Esophagus muscularis mucosa (tissue), 4 donors: ENCODE measurements at regions not wholly inside any gene's neighbourhood (a gene's known extent, or its start where the extent isn't known, plus 50 kb on each side); places are given as distances from the start of the nearest gene placed in this dataset.

ENCODE experiments used
- DNase-seq: peaks from one replicate; pipeline ENCODE4 v3.0.0-alpha.2; 2017; ENCODE audit errors: extremely low spot score
- H3K27ac ChIP-seq, 4 donors: fragments of 200-600 bp; sonication (generic); replicated peaks in 1 of 4; 1 replicate in 3 of 4; 2 replicates in 1 of 4; pipeline ENCODE4 v1.5.1; 2016 to 2019; ENCODE audit warnings: mild to moderate bottlenecking in 1 of 4
- H3K27me3 ChIP-seq, 4 donors: fragments of 200-600 bp; sonication (generic); one replicate each; pipeline versions ENCODE4 v1.5.1 to v1.6.0; 2016 to 2019
- H3K36me3 ChIP-seq, 4 donors: fragments of 200-600 bp; sonication (generic); one replicate each; pipeline ENCODE4 v1.5.1; 2016 to 2019
- H3K4me1 ChIP-seq, 4 donors: fragments of 200-600 bp; sonication (generic); one replicate each; pipeline ENCODE4 v1.5.1; 2016 to 2019
- H3K4me3 ChIP-seq, 4 donors: fragments of 200-600 bp; sonication (generic); 1 replicate in 2 of 4; 2 replicates in 2 of 4; pipeline ENCODE4 v1.5.1; 2016 to 2019; ENCODE audit warnings: mild to moderate bottlenecking in 4 of 4, moderate library complexity in 1 of 4
- H3K9me3 ChIP-seq, 4 donors: fragments of 200-600 bp; sonication (generic); 1 replicate in 3 of 4; 2 replicates in 1 of 4; pipeline ENCODE4 v1.5.1; 2016 to 2019
- EP300 ChIP-seq: sonication (generic); formaldehyde crosslinking; IDR thresholded peaks from one replicate; pipeline ENCODE4 v1.6.1; 2017; ENCODE audit warnings: antibody characterized with exemption
- POLR2A ChIP-seq: fragments of 450-650 bp; IDR thresholded peaks from one replicate; pipeline ENCODE4 v1.6.1; 2017; ENCODE audit warnings: antibody characterized with exemption, moderate library complexity, mild to moderate bottlenecking, low read depth
- POLR2AphosphoS5 ChIP-seq, 2 donors: sonication (generic); formaldehyde crosslinking; IDR thresholded peaks; one replicate each; pipeline ENCODE4 v1.6.1; 2017; ENCODE audit warnings: antibody characterized with exemption in 2 of 2
- WGBS: methylation state at CpG from one replicate; pipeline ENCODE4 v1.1.5; 2018; 5-methylcytosine and 5-hydroxymethylcytosine counted together
- intact Hi-C: fragments of 100-400 bp; cut with DNase I; formaldehyde crosslinking; loops from one replicate; pipeline ENCODE4 v1.15.1; 2023
- TF ChIP-seq, protein P1 (sequence below), 3 experiments: fragments of 200-600 bp in 2 of 3; fragments of 450-650 bp in 1 of 3; sonication (generic) in 2 of 3; IDR thresholded peaks; one replicate each; pipeline ENCODE4 v1.5.1; 2017 to 2019; ENCODE audit warnings: antibody characterized with exemption in 3 of 3, mild to moderate bottlenecking in 2 of 3, moderate library complexity in 1 of 3

DNA sequence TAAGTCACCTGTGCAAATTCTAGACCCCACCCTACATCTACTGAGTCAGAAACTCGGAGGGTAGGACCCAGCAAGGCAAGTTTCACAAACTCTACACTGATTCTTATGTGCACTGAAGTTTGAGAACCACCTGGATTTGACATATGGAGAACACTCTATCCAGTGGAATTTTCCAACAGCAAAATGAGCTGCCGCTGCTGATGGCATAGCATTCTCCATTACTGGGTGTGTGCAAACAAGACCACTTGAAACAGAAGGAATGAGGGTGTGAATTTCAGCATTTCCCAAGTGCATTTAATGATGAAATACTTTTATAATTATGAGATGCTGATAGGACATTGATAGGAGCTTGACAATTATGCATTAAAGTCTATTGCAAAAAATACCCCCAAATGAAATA is 229.1 kb upstream of the IL12B start:
- DNase-seq, result no peak
- Histone ChIP-seq H3K4me1 (no peaks in the 10 kb centered on the region), H3K27ac (no peak overlapping the region), H3K27me3 (peaks cover 0 to 4% (median 0%) of the 10 kb centered on the region in 4 donors), H3K4me3 (no peak overlapping the region), H3K36me3 (no peaks in the 10 kb centered on the region), H3K9me3 (no peaks in the 10 kb centered on the region)
- 93% methylated on average over 2 of the region's 2 CpGs for WGBS
- intact Hi-C loops, result no loop called here
- TF ChIP-seq, protein P1, sequence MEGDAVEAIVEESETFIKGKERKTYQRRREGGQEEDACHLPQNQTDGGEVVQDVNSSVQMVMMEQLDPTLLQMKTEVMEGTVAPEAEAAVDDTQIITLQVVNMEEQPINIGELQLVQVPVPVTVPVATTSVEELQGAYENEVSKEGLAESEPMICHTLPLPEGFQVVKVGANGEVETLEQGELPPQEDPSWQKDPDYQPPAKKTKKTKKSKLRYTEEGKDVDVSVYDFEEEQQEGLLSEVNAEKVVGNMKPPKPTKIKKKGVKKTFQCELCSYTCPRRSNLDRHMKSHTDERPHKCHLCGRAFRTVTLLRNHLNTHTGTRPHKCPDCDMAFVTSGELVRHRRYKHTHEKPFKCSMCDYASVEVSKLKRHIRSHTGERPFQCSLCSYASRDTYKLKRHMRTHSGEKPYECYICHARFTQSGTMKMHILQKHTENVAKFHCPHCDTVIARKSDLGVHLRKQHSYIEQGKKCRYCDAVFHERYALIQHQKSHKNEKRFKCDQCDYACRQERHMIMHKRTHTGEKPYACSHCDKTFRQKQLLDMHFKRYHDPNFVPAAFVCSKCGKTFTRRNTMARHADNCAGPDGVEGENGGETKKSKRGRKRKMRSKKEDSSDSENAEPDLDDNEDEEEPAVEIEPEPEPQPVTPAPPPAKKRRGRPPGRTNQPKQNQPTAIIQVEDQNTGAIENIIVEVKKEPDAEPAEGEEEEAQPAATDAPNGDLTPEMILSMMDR (IDR thresholded peaks at IDR 0.05), result no peak
- TF ChIP-seq POLR2AphosphoS5 (IDR thresholded peaks at IDR 0.05), result no peak
- no peak for TF ChIP-seq POLR2A
- TF ChIP-seq EP300, result no peak

DNA sequence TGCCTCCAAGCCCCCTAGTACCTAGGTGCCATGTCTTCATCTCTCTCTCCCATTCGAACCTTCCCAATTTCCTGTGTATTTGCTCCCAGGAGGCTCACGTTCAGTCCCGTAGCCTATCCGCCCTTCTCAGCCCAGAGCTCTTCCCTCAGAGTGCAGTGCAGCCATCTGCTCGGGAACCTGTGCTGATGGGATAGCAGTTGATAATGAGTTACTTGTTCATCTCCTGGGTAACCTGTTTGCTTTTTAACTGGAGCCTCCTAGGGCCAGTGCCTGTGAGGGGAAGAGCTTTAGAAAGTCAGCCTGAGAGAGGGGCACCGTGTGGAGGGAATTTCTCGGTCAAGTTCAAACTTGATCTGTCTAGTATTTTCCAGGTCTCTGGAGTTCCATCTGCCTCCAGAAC is 229.8 kb upstream of the IL12B start:
- Histone ChIP-seq H3K27me3 (peaks cover 0 to 4% (median 0%) of the 10 kb centered on the region in 4 donors), H3K27ac (no peak overlapping the region), H3K4me3 (no peak overlapping the region), H3K4me1 (no peaks in the 10 kb centered on the region), H3K9me3 (no peaks in the 10 kb centered on the region), H3K36me3 (no peaks in the 10 kb centered on the region)
- no peak for DNase-seq
- intact Hi-C loops, result no loop called here
- TF ChIP-seq, protein P1 (IDR thresholded peaks at IDR 0.05), result no peak
- no peak for TF ChIP-seq POLR2A
- TF ChIP-seq EP300, result no peak
- no peak for TF ChIP-seq POLR2AphosphoS5 (IDR thresholded peaks at IDR 0.05)
- WGBS, result 80% methylated on average over 7 of the region's 7 CpGs

DNA sequence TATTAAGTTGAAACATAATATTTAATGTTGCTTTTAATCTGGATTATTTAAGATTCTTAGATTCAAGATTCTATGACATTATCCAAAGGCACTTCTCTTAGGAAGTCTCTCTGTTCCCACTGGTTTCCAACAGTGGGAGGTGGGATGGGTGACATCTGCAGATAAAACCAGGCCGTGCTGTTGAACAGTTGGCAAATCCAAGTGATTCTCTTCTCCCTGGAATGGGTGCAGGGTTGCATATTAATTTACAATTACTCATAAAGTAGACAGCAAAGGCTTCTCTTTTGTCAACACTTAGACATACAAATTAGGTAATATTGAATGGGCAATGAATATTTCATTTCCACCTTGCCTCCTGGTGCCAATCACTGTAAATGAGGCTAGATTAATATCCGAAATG is 233.7 kb upstream of the IL12B start:
- intact Hi-C loops, result no loop called here
- 61% methylated on average over 2 of the region's 2 CpGs for WGBS
- Histone ChIP-seq H3K4me1 (no peaks in the 10 kb centered on the region), H3K36me3 (no peaks in the 10 kb centered on the region), H3K9me3 (no peaks in the 10 kb centered on the region), H3K27me3 (peaks cover 0 to 4% (median 0%) of the 10 kb centered on the region in 4 donors), H3K27ac (no peak overlapping the region), H3K4me3 (no peak overlapping the region)
- TF ChIP-seq, protein P1 (IDR thresholded peaks at IDR 0.05), result no peak
- TF ChIP-seq POLR2A (no peak), EP300 (no peak), POLR2AphosphoS5 (IDR thresholded peaks at IDR 0.05) (no peak)
- no peak for DNase-seq

DNA sequence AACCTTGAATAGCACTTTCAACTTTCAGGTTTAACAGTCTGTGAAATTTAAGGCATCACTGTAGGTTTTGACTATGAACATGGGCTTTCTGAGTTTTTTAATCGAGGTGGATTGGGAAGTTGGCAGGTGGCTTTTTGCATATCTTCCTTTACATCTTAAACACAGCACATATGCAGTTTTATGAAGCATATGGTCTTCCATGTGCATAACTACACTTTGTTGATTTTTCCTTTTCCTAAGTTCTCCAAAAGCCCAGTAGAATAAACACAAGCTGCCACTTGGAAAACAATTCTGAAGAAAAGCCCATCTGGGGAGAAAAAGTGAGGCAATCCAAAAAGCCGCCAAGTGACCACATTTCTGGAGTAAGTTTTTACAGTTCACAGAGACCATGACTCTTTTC is 236.5 kb upstream of the IL12B start:
- H3K4me3 ChIP-seq, result no peak overlapping the region
- 86% methylated on average over 2 of the region's 2 CpGs for WGBS
- intact Hi-C loops, result no loop called here
- no peaks in the 10 kb centered on the region for H3K36me3 ChIP-seq
- TF ChIP-seq, protein P1 (IDR thresholded peaks at IDR 0.05), result no peak
- TF ChIP-seq POLR2AphosphoS5 (IDR thresholded peaks at IDR 0.05), result no peak
- TF ChIP-seq POLR2A, result no peak
- no peak for TF ChIP-seq EP300
- no peaks in the 10 kb centered on the region for H3K4me1 ChIP-seq
- no peak for DNase-seq
- H3K27me3 ChIP-seq, result no peaks in the 10 kb centered on the region
- no peak overlapping the region for H3K27ac ChIP-seq
- no peaks in the 10 kb centered on the region for H3K9me3 ChIP-seq

DNA sequence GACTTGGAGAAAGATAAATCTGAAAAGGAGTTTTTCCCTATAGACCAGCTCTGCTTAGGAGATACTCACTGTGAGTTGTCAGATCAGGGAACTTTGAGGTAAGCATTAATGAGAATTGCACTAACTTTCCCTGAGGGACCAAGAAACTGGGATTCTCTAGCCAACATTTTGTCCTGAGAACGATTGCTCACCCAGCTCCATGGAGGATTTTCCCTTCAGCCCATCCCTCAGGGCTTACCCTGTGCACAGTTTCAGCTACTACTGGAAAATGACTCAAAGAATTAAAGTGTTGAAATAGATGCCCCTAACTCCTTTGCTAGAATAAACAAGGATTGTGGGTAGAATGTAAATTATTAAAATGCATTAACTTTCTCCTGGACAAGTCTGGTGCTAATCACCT is 237.2 kb upstream of the IL12B start:
- H3K4me3 ChIP-seq, result no peak overlapping the region
- H3K9me3 ChIP-seq, result no peaks in the 10 kb centered on the region
- H3K27ac ChIP-seq, result no peak overlapping the region
- 31% methylated on average over 1 of the region's 1 CpG for WGBS
- TF ChIP-seq POLR2A (no peak), EP300 (no peak), POLR2AphosphoS5 (IDR thresholded peaks at IDR 0.05) (no peak)
- TF ChIP-seq, protein P1 (IDR thresholded peaks at IDR 0.05), result no peak
- intact Hi-C loops, result no loop called here
- H3K27me3 ChIP-seq, result no peaks in the 10 kb centered on the region
- no peaks in the 10 kb centered on the region for H3K4me1 ChIP-seq
- DNase-seq, result no peak
- no peaks in the 10 kb centered on the region for H3K36me3 ChIP-seq
